Stimulated activated CD8-positive, alpha-beta memory T cell treated with anti-CD3 and anti-CD28 coated beads, Interleukin-12 subunit alpha, Interleukin-12 subunit beta, amount 100 ng/mL, for 24 hours (primary cell): ENCODE measurements at regions not wholly inside any gene's neighbourhood (a gene's known extent, or its start where the extent isn't known, plus 50 kb on each side); places are given as distances from the start of the nearest gene placed in this dataset.
"Not testable (repeated sequence)": the region's sequence is repeated elsewhere in the genome, so short reads cannot be mapped to it uniquely, and the experiment has no call there.

Experiments used
- DNase-seq: peaks from one replicate; pipeline ENCODE4 v3.0.0-alpha.2; 2020; ENCODE audit errors: extremely low read depth

DNA sequence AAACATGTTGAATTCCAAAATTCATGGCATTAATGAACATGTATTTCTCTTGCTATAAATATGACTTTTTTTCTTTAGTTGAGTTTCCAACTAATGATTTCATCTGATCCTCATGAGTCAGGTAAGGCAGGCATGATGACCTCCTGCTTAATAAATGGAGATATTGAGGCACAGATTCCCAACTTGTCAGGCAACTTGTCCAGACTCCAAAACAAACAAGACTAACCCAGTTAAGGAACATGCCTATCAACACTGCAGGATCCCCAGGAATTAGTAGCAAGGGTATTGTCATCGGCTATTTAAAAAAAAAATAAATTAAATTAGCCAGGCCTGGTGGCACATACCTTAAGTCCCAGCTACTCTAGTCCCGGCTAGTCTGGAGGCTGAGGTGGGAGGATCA is 121.3 kb upstream of the SALL4 start:
- no peak for DNase-seq

DNA sequence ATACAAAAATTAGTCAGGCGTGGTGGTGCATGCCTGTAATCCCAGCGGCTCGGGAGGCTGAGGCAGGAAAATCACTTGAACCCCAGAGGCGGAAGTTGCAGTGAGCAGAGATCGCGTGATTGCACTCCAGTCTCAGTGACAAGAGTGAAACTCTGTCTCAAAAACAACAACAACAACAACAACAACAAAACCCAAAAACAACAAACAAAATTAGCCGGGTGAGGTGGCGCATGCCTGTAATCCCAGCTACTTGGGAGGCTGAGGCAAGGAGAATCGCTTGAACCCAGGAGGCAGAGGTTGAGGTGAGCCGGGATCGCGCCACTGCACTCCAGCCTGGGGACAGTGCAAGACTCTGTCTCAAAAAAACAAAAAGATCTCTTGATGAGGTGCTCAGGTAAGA is 120.5 kb upstream of the SALL4 start:
- DNase-seq, result not testable (repeated sequence)

DNA sequence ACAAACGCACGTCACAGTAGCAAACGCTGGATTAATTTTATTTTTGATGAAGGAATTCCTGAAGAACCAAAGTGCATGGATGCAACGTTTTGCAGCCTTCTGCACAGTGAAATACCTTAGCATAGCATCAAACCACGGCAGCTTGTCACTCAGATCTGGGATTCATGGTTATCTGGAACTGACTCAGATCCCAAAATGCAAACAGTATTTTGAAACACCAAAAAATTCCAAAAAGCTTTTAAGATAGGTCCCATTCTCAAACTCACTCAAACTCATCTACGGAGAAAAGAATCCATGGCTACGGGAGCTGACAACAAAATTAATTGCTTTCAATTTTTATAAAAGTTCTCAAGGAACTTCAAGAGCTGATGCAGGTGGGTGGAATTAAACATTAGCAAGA is 116.2 kb upstream of the SALL4 start:
- no peak for DNase-seq

DNA sequence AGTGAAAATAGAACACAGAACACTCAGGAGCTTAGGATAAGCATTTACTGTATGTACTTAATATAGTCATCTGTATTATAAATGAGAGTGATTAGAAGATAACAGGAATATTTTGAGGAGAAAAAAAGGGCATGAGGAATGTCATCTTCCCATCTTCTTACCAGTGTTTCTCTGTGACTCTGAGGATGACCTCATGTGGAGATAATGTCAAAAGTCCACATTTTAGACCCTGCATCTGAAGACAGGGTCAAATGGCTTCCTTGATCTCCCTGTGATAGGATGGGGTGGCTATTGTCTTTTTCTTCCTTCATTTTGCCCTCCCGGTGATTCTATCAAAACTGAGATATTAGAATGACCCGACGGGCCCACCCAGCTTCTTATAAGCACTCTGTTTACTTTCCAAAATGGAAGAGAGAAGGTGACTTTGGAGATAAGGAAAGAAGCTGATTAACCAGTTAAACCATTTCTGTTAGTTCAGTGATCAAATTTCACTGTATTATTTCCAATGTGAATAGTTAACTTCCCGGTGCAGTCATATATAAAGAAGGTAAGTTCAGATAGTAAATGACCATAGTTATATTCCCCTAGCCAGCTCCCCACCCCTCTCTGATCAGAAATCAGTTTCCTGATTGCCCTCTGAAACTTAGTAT is 115.7 kb upstream of the SALL4 start:
- DNase-seq, result no peak

DNA sequence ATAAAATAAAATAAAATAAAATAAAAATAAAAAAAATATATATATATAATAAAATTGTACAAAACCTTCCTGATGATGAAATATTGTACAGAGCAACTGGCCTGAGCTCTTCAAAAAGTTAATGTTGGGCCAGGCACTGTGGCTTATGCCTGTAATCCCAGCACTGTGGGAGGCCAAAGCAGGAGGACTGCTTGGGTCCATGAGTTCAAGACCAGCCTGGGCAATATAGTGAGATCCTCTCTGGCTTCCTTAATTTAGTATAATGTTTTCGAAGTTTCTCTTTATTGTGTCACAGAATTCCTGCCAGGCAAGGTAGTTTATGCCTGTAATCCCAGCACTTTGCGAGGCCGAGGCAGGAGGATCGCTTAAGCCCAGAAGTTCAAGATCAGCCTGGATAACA is 113.9 kb upstream of the SALL4 start:
- no peak for DNase-seq

DNA sequence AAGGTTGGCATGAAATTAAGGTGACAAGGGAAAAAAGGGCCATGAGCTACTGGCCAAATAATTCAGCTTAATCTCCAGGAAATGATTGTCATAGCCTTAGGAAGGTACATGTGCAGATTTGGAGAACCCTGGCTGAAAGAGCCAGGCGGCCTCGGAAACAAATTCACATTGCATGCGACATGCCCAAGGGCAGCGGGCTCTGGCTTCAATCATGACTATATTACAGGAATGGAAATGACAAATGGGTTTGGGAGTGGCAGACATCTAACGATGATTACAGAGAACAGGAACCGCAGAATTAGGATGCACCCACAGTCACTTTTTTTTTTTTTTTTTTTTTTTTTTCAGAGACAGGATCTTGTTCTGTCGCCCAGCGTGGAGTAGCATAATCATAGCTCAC is 112.4 kb upstream of the SALL4 start:
- DNase-seq, result no peak

DNA sequence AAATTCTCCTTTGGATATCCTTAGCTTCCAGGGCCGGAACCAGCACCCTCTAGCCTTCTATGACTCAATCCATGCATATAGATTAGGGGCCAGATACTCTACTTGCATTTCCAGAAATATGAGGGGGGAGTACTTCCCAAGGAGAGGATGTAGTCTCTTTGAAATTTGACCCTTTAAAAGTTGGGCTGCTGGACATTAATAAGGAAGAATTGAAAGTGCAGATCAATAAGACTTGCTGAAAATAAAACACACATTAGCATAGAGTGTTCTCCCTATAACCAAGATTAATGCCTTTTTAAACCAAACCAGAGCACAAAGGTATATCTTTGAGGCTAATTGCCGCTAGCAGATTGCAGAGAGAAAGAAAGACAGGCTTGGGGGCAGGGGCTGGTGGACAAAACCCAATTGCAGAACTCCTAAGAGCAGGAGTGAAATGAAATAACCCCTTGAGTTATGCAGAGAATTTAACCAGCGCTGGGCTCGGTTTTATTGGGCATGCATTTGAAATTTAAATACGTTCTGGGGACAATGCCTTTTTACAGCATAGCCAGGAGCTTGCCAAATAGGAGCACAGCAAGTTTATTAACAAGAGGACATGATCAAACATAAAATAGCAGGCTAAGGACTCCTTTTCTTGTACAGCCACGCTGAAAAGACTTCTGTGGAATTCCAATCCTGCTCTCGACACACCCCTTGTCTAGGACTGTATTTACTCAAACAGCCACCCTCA is 108.2 kb upstream of the SALL4 start:
- no peak for DNase-seq

DNA sequence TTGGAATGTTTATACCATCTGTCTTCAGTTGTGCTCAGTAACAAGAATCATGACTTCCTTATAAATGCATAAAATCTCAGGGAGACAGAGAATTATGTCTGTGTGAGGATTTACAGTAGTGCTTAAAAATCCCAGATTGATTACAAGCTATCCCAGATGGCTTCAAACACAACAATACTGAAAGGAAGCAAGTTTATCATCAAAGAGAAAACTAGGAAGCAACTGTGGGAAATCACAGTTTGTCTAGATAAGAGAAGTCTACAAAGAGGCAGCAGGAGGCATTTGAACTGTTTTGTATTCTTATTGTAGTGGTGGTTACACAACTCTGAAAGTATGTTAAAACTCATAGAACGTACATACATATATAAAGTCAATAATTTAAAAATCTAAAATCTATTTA is 104.4 kb upstream of the SALL4 start:
- no peak for DNase-seq

DNA sequence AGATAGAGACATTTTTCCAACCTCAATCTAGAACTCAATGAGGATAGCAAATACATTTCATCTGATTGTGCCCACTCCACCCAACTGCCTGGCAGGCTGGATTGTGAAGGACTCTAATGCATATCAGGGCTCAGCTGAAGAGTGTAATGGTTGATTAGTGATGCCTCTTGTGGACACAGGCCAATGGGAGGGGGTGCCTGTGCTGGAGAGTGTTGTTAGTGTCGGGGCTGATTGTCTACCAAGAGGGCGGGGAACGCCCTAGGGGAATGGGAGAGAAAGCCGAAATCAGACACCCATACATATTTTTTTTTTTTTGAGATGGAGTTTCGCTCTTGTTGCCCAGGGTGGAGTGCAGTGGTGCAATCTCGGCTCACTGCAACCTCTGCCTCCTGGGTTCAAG is 103.7 kb upstream of the SALL4 start:
- no peak for DNase-seq

DNA sequence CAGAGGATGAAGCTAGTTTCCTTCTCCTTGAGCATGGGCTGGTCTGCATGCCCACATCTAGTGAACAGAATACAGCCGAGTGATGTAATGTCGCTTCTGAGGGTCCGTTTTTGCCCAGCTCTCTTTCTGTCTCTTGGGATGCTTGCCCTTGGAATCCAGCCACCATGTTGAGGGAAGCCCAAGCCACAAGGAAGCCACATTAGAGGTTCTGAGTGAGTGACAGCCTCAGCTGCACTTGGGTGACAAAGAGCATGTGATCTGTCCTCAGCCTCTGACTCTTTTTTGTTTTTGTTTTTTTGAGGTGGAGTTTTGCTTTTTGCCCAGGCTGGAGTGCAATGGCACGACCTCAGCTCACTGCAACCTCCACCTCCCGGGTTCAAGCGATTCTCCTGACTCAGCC is 100.6 kb upstream of the SALL4 start:
- DNase-seq, result no peak

DNA sequence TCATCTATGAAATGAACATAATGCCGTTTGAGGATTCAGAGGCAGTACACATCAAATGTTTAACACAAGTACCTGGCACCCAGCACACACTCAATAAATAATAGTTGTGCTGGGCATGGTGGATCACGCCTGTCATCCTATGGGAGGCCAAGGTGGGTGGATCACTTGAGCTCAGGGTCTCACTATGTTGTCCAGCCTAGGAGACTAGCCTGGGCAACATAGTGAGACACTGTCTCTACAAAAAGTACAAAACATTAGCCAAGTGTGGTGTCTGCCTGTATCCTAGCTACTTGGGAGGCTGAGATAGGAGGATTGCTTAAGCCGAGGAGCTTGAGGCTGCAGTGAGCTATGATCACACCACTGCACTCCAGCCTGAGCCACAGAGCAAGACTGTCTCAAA is 98.1 kb upstream of the SALL4 start:
- DNase-seq, result no peak

DNA sequence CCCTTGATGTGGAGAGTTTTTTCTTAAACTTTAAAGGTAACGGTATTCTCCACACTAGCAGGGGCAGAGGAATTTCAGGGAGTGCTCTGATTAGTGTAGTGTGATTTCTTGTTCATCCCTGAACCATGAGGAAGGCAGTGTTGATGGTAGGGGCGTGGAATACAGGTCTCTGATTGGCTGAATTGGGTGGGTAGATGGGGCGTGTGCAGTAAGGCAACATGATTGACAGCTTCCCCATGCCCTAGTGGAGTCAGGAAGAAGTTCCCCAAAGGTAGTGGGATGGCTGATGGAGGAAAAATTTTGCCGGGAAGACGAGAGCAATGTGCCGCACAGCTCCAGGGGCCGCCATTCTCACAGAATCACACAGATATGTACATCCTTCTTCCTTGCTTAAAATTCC is 97.4 kb upstream of the SALL4 start:
- no peak for DNase-seq

DNA sequence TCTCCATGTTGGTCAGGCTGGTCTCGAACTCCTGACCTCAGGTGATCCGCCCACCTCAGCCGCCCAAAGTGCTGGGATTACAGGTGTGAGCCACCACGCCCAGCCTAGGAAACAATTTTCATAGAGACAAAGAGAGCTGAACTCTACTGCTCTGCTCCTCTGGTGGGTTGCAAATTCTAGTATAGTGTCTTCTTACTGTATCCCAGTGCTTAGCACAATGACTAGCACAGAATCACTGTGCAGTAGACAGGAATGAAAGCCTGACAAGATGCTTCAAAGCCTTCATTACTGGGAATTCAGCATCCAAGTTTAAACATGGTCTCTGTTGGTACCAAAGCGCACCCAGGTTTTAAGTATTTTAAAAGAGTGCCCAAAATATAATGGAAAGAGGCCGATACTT is 96.5 kb upstream of the SALL4 start:
- DNase-seq, result no peak

DNA sequence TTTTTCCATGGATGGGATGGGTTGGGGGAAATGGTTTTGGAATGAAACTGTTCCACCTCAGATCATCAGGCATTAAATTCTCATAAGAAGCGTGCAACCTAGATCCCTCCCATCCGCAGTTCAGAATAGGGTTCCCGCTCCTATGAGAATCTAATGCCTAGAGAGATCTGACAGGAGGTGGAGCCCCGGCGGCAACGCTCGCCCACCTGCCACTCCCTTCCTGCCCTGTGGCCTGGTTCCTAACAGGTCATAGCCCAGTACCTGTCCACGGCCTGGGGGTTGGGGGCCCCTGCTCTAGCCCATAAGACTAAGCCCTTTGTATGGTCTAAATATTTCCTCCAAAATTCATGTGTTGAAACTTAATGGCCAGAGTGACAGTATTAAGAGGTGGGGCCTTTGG is 92.3 kb upstream of the SALL4 start:
- DNase-seq, result no peak

DNA sequence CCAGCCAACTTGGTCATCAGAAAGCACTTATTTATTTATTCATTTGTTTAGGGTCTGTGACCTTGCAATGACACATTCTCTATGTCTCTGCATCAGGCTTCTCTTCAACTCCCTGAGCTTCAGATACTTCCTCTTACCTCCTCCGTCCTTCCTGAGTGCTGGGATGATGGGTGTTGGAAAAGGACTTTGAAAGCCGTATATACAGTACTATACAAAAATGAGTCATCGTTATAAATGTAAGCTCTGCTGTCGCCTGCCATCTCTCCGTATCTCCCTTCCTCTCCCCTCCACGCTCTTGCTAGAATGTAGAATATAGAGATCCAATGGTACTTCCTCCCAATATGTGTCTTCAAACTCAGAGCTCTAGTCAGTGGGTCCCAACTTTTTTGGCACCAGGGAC is 91.9 kb upstream of the SALL4 start:
- DNase-seq, result no peak

DNA sequence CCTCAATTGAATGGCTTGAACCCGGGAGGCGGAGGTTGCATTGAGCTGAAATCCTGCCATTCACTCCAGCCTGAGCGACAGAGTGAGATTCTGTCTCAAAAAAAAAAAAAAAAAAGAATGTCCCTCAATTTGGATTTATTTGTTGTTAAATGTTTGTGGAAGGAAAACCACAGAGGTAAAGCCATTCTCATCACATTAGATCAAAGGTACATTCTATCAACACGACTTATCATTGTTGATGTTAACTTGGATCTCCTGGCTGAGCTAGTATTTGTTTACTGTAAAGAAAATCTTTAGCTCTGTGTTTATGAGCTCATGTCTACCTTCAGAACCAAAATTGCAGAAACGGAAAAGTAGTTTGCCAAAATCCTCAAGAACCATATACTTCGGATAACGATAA is 91.4 kb upstream of the SALL4 start:
- DNase-seq, result no peak

DNA sequence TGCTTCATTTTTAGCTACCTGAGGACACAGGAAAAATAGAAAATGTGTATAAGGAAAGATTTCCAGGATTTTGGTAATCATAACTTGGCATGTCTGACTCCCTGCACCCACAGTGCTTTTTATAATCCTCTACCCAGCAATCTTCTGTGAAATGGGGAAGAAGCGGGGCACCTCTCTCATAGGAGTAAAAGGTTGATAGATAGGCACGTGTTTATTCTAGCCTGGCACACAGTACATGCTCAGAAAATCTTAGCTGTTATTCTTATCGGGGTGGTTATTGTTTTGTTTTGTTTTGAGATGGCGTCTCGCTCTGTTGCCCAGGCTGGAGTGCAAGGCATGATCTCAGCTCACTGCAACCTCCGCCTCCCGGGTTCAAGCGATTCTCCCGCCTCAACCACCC is 87.7 kb upstream of the SALL4 start:
- no peak for DNase-seq

DNA sequence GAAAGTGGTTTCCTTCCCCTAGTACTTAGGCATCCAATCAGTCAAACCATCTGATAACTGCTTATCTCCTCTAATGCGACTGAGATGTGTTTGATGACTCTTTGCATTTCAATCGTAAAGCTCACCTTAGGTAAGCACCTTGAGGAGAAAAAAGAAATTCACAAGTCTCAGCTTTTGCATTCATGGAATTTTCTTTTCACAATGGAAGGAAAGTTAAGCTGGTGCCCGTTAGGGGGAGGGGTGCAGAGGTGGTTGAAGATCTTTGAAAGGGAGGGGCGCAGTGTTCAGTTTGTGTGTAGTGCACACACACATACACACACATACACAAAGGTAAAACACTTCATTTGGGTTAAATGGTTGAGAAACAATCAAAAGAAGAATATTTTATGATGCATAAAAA is 87.1 kb upstream of the SALL4 start:
- no peak for DNase-seq

DNA sequence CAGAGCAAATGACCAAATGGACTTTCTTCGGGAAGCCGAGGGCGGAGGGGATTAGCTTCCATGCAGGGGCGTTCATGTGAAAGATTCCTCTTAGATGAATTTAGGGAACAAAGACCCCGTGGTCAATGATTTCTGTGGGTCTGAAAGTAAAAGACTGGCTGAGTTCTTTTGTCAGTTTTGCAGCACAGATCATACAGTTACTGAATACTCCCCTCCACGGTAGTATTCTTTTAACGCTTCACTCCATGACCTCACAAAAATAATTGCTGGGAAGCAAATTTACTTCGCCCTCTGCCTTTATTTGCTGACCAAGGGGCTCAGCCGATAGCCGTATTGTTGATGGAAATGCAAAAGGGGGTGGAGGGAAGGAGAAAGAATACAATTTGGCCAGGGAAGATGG is 86.0 kb upstream of the SALL4 start:
- no peak for DNase-seq

DNA sequence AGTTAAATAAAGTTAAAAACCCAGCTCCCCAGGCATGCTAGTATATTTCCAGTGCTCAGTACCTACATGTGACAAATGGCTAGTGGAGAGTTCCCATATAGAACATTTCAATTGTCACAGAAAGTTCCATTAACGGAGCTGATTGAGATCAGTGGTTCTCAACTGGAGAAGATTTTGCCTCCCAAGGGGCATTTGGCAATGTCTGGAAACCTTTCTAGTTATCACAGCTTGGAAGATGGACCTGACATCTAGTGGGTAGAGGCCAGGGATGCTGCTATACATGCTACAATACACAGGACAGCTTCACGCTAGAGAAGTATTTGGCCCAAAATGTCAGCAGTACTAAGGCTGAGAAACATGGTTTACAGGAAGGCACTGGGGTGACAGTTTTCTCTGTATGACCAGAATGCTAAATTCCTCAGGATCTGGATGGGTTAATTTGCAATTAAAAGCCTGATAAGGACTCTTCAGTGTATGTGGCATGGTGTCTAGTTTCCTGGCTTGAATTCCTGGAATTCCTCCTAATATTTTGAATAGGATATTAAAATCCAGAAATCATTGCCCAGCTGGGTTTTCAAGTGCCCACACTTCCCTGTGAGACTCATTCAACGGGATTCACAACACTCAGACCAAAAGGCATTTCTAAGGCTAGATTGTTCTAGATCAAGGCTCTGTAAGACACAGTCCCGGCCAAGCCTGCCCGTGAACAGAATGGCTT is 84.7 kb upstream of the SALL4 start:
- DNase-seq, result no peak

DNA sequence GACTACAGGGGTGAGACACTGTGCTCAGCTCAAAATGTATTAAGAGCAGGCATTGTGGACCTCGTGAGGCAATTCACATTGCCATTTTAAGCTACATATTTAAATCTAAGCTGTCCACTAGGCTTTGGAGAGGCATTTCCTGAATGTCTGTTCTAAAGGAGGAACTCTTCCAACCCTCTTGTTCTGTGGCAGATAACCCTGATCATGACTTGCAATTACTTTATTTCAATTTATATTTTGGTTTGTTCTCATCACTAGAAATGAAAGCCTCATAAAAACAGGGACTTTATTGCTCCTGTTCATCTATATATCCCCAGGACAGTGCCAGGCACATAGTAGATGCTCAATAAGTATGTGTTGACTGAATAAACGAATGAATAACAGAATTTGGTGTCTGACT is 84.0 kb upstream of the SALL4 start:
- no peak for DNase-seq

DNA sequence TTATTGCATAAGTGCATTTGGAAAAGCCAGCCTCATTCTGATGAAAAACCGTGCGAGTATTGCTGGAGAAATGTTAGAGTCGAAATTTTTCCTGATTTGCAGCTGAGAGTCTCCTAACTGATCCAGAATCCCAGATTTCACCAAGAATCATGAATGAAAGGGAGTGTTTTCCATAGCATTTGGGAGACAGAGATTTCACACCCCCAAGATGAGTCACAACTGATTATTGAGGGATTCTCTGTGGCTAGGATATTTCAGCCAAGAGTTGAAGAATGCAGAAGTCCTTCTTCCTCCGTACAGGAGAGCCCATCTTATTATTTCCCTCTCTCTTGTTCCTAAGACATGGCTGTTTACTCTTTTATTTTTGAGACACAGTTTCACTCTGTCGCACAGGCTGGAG is 82.2 kb upstream of the SALL4 start:
- no peak for DNase-seq

DNA sequence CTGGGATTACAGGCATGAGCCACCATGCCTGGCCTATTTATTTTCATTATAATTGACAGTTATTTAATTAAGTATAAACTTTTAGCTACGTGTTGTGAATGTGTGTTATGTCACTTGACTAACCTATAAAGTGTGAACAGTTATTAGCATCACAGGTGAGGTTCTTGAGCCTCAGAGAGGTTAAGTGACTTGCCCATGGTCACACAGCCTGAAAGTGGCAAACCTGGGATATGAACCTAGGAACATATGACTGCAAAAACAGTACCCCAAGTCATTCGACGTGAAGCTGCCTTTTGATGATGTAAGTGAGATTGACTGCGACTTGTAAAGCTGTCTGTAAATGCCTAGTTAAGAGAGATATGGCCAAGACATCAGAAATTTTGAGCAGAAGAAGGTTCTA is 77.9 kb upstream of the SALL4 start:
- no peak for DNase-seq
